Transverse colon (tissue), 4 donors: ENCODE measurements at regions not wholly inside any gene's neighbourhood (a gene's known extent, or its start where the extent isn't known, plus 50 kb on each side); places are given as distances from the start of the nearest gene placed in this dataset.
A peak's percentile ranks its signal among the peaks of the same experiment; 100 is the strongest.

Experiments
- DNase-seq: peaks from one replicate; pipeline ENCODE4 v3.0.0-alpha.2; 2019
- H3K27ac ChIP-seq, 4 donors: fragments of 200-600 bp; sonication (generic); 2 replicates each; pipeline ENCODE4 v1.5.1; 2016 to 2018; ENCODE audit warnings: inconsistent platforms in 4 of 4
- H3K27me3 ChIP-seq: fragments of 200-600 bp; sonication (generic); 2 replicates; pipeline ENCODE4 v1.5.1; 2017; ENCODE audit warnings: inconsistent platforms
- H3K36me3 ChIP-seq, 4 donors: fragments of 200-600 bp; sonication (generic); 2 replicates each; pipeline ENCODE4 v1.5.1; 2017 to 2019; ENCODE audit warnings: inconsistent platforms in 4 of 4
- H3K4me1 ChIP-seq, 4 donors: fragments of 200-600 bp; sonication (generic); 2 replicates each; pipeline ENCODE4 v1.5.1; 2017 to 2020; ENCODE audit warnings: inconsistent platforms in 4 of 4
- H3K4me3 ChIP-seq, 4 donors: fragments of 200-600 bp; sonication (generic); 1 replicate in 1 of 4; 2 replicates in 3 of 4; pipeline versions ENCODE4 v1.5.1 to v1.6.1; 2017 to 2019; ENCODE audit warnings: inconsistent platforms in 4 of 4
- H3K9me3 ChIP-seq, 2 donors: fragments of 200-600 bp; sonication (generic); 2 replicates each; pipeline ENCODE4 v1.5.1; 2017 to 2019; ENCODE audit warnings: inconsistent platforms in 2 of 2
- CTCF ChIP-seq, 5 experiments: fragments of 200-600 bp in 3 of 5; fragments of 450-650 bp in 2 of 5; sonication (generic) in 3 of 5; IDR thresholded peaks; 1 replicate in 2 of 5; 2 replicates in 3 of 5; pipeline ENCODE4 v1.5.1; 2016 to 2017; ENCODE audit warnings: antibody characterized with exemption in 5 of 5, inconsistent platforms in 3 of 5, mild to moderate bottlenecking in 2 of 5, moderate library complexity in 1 of 5
- EP300 ChIP-seq: sonication (generic); formaldehyde crosslinking; IDR thresholded peaks from one replicate; pipeline ENCODE4 v1.6.1; 2017; ENCODE audit warnings: antibody characterized with exemption, low read depth
- POLR2A ChIP-seq: fragments of 450-650 bp; IDR thresholded peaks from one replicate; pipeline ENCODE4 v1.6.1; 2016; ENCODE audit warnings: antibody characterized with exemption, mild to moderate bottlenecking, moderate library complexity
- POLR2AphosphoS5 ChIP-seq, 3 donors: sonication (generic); formaldehyde crosslinking; IDR thresholded peaks; one replicate each; pipeline ENCODE4 v1.6.1; 2016; ENCODE audit warnings: antibody characterized with exemption in 3 of 3
- WGBS, 2 donors: methylation state at CpG; one replicate each; pipeline ENCODE4 v1.1.5; 2018; ENCODE audit warnings: low coverage in 1 of 2; 5-methylcytosine and 5-hydroxymethylcytosine counted together
- in situ Hi-C, 4 donors: fragments of 200-750 bp; cut with MboI; loops; one replicate each; pipeline versions ENCODE4 v1.15.0 to v1.15.1; 2017; ENCODE audit warnings: low sequenced_read_pairs in 3 of 4, low pct_ligation_motif_present in 1 of 4, low pct_unique_long_range_greater_than_20kb in 1 of 4
- intact Hi-C: fragments of 100-400 bp; cut with DNase I; formaldehyde crosslinking; loops from one replicate; pipeline ENCODE4 v1.15.1; 2023; ENCODE audit warnings: low total_unique reads

- 55 to 64% methylated on average over 5 to 7 of the region's 7 CpGs for WGBS, 2 donors
- no peak for DNase-seq
- TF ChIP-seq POLR2AphosphoS5 (IDR thresholded peaks at IDR 0.05) (no peak), EP300 (no peak), CTCF (IDR thresholded peaks at IDR 0.05) (no peak), POLR2A (no peak)
These were observed 274.8 kb upstream of the TRIB2 start for GRCh38 chr2:12441750-12442475.

GRCh38 chr2:12442476-12442847 lies 274.3 kb upstream of the TRIB2 start:
- WGBS, 2 donors = 35 to 54% methylated on average over 2 of the region's 2 CpGs
- Histone ChIP-seq H3K4me3 (no peak overlapping the region), H3K4me1 (peaks cover 0 to 10% (median 3%) of the 10 kb centered on the region in 4 donors), H3K36me3 (no peaks in the 10 kb centered on the region), H3K27me3 (no peaks in the 10 kb centered on the region), H3K9me3 (no peaks in the 10 kb centered on the region), H3K27ac (no peak overlapping the region)
- DNase-seq = no peak
- intact Hi-C loops = no loop called here
- TF ChIP-seq EP300 = no peak
- no peak for TF ChIP-seq CTCF (IDR thresholded peaks at IDR 0.05)
- no peak for TF ChIP-seq POLR2AphosphoS5 (IDR thresholded peaks at IDR 0.05)
- TF ChIP-seq POLR2A = no peak
- in situ Hi-C loops = no loop called here

More at GRCh38 chr2:12441750-12442475, 274.8 kb upstream of the TRIB2 start:
- Histone ChIP-seq H3K27ac (no peak overlapping the region), H3K9me3 (no peaks in the 10 kb centered on the region), H3K4me1 (peaks cover 0 to 10% (median 3%) of the 10 kb centered on the region in 4 donors), H3K27me3 (no peaks in the 10 kb centered on the region), H3K36me3 (no peaks in the 10 kb centered on the region), H3K4me3 (no peak overlapping the region)
- in situ Hi-C loops (no loop called here), intact Hi-C loops (no loop called here)

GRCh38 chr2:12448846-12449505 lies 267.8 kb upstream of the TRIB2 start:
- no peak overlapping the region for H3K4me3 ChIP-seq
- no peak overlapping the region for H3K27ac ChIP-seq
- intact Hi-C loops = no loop called here
- in situ Hi-C loops = no loop called here
- no peaks in the 10 kb centered on the region for H3K9me3 ChIP-seq
- 83 to 90% methylated on average over 4 of the region's 4 CpGs for WGBS, 2 donors
- DNase-seq = no peak
- no peaks in the 10 kb centered on the region for H3K27me3 ChIP-seq
- H3K4me1 ChIP-seq = peaks cover 0 to 8% (median 0%) of the 10 kb centered on the region in 4 donors
- no peaks in the 10 kb centered on the region for H3K36me3 ChIP-seq
- no peak for TF ChIP-seq POLR2AphosphoS5 (IDR thresholded peaks at IDR 0.05)
- no peak for TF ChIP-seq CTCF (IDR thresholded peaks at IDR 0.05)
- no peak for TF ChIP-seq POLR2A
- TF ChIP-seq EP300 = no peak

GRCh38 chr2:12451726-12452125 lies 265.0 kb upstream of the TRIB2 start:
- Histone ChIP-seq H3K4me1 (peaks cover 0 to 14% (median 3%) of the 10 kb centered on the region in 4 donors), H3K36me3 (no peaks in the 10 kb centered on the region), H3K9me3 (no peaks in the 10 kb centered on the region), H3K27ac (peak overlapping the region; percentile 15 to 57 (median 46)), H3K27me3 (no peaks in the 10 kb centered on the region), H3K4me3 (no peak overlapping the region)
- WGBS, 2 donors = 11 to 12% methylated on average over 4 to 5 of the region's 5 CpGs
- intact Hi-C loops = loop anchor here (10.0 kb wide), 1 partner anchor 263 kb away; the partner anchor contains the start of gene TRIB2
- TF ChIP-seq POLR2AphosphoS5 (IDR thresholded peaks at IDR 0.05) = no peak
- no peak for TF ChIP-seq CTCF (IDR thresholded peaks at IDR 0.05)
- TF ChIP-seq EP300 = no peak
- TF ChIP-seq POLR2A = no peak
- in situ Hi-C loops = no loop called here
- no peak for DNase-seq
